ENCODE measurements at regions not wholly inside any gene's neighbourhood (a gene's known extent, or its start where the extent isn't known, plus 50 kb on each side); places are given as distances from the start of the nearest gene placed in this dataset.

GRCh38 chr7:67377939-67378862 lies 381.6 kb downstream of the TYW1 start:
- peak; percentile 84 for DNase-seq (ENCODE audit: insufficient read length, low spot score)
- FAIRE-seq = no peak
- no peak; the same call in 1 of the 2 replicates for TF ChIP-seq POLR2A (IDR thresholded peaks at IDR 0.05; ENCODE audit: low read depth, low read length)

GRCh38 chr7:67380326-67380725 lies 383.7 kb downstream of the TYW1 start:
- FAIRE-seq (no peak), DNase-seq (ENCODE audit: insufficient read length, low spot score) (no peak)
- TF ChIP-seq POLR2A (IDR thresholded peaks at IDR 0.05; ENCODE audit: low read depth, low read length) = no peak

GRCh38 chr7:67380858-67381257 lies 384.2 kb downstream of the TYW1 start:
- no peak for FAIRE-seq
- no peak for TF ChIP-seq POLR2A (IDR thresholded peaks at IDR 0.05; ENCODE audit: low read depth, low read length)

GRCh38 chr7:67387851-67388250 lies 391.2 kb downstream of the TYW1 start:
- DNase-seq (ENCODE audit: insufficient read length, low spot score) (no peak), FAIRE-seq (no peak)
- no peak for TF ChIP-seq POLR2A (IDR thresholded peaks at IDR 0.05; ENCODE audit: low read depth, low read length)

More at GRCh38 chr7:67380858-67381257, 384.2 kb downstream of the TYW1 start:
- no peak for DNase-seq (ENCODE audit: insufficient read length, low spot score)

GRCh38 chr7:67391168-67391567 lies 394.5 kb downstream of the TYW1 start:
- no peak for DNase-seq (ENCODE audit: insufficient read length, low spot score)
- no peak for TF ChIP-seq POLR2A (IDR thresholded peaks at IDR 0.05; ENCODE audit: low read depth, low read length)
- no peak for FAIRE-seq

- DNase-seq (ENCODE audit: insufficient read length, low spot score) (no peak), FAIRE-seq (no peak)
- TF ChIP-seq POLR2A (IDR thresholded peaks at IDR 0.05; ENCODE audit: low read depth, low read length) = no peak
These were observed 396.2 kb downstream of the TYW1 start for GRCh38 chr7:67392596-67393438.

GRCh38 chr7:67393903-67394302 lies 397.3 kb downstream of the TYW1 start:
- DNase-seq (ENCODE audit: insufficient read length, low spot score) (no peak), FAIRE-seq (no peak)
- no peak for TF ChIP-seq POLR2A (IDR thresholded peaks at IDR 0.05; ENCODE audit: low read depth, low read length)

- DNase-seq (ENCODE audit: insufficient read length, low spot score) (no peak), FAIRE-seq (no peak)
These were observed 402.3 kb downstream of the TYW1 start for GRCh38 chr7:67398916-67399315.

GRCh38 chr7:67401492-67401891 lies 404.9 kb downstream of the TYW1 start:
- DNase-seq (ENCODE audit: insufficient read length, low spot score) = no peak
- no peak for TF ChIP-seq POLR2A (IDR thresholded peaks at IDR 0.05; ENCODE audit: low read depth, low read length)
- FAIRE-seq = no peak

More at GRCh38 chr7:67398916-67399315, 402.3 kb downstream of the TYW1 start:
- no peak for TF ChIP-seq POLR2A (IDR thresholded peaks at IDR 0.05; ENCODE audit: low read depth, low read length)

GRCh38 chr7:67402280-67402679 lies 405.6 kb downstream of the TYW1 start:
- FAIRE-seq = no peak
- no peak for DNase-seq (ENCODE audit: insufficient read length, low spot score)
- no peak for TF ChIP-seq POLR2A (IDR thresholded peaks at IDR 0.05; ENCODE audit: low read depth, low read length)

- DNase-seq (ENCODE audit: insufficient read length, low spot score) (no peak), FAIRE-seq (no peak)
- TF ChIP-seq POLR2A (IDR thresholded peaks at IDR 0.05; ENCODE audit: low read depth, low read length) = no peak
These were observed 410.3 kb downstream of the TYW1 start for GRCh38 chr7:67406976-67407375.

- DNase-seq (ENCODE audit: insufficient read length, low spot score) = no peak
- TF ChIP-seq POLR2A (IDR thresholded peaks at IDR 0.05; ENCODE audit: low read depth, low read length) = no peak
- no peak for FAIRE-seq
These were observed 410.9 kb downstream of the TYW1 start for GRCh38 chr7:67407392-67408071.

- TF ChIP-seq POLR2A (IDR thresholded peaks at IDR 0.05; ENCODE audit: low read depth, low read length) = no peak
- FAIRE-seq = no peak
- DNase-seq (ENCODE audit: insufficient read length, low spot score) = no peak
These were observed 411.5 kb downstream of the TYW1 start for GRCh38 chr7:67408109-67408508.

GRCh38 chr7:67413670-67414069 lies 417.0 kb downstream of the TYW1 start:
- FAIRE-seq = no peak
- no peak for DNase-seq (ENCODE audit: insufficient read length, low spot score)
- TF ChIP-seq POLR2A (IDR thresholded peaks at IDR 0.05; ENCODE audit: low read depth, low read length) = no peak

Data from H54 (cell line).